Prostate gland (tissue), 2 donors: ENCODE measurements at regions not wholly inside any gene's neighbourhood (a gene's known extent, or its start where the extent isn't known, plus 50 kb on each side); places are given as distances from the start of the nearest gene placed in this dataset.

Experiments used
- CTCF ChIP-seq, 4 experiments: fragments of 200-600 bp in 2 of 4; fragments of 450-650 bp in 2 of 4; sonication (generic) in 2 of 4; IDR thresholded peaks; 1 replicate in 3 of 4; 2 replicates in 1 of 4; pipeline ENCODE4 v1.5.1; 2016 to 2019; ENCODE audit warnings: antibody characterized with exemption in 4 of 4, mild to moderate bottlenecking in 2 of 4, moderate library complexity in 2 of 4
- POLR2A ChIP-seq: fragments of 450-650 bp; IDR thresholded peaks from one replicate; pipeline ENCODE4 v1.6.1; 2016; ENCODE audit warnings: antibody characterized with exemption, mild to moderate bottlenecking

- no peak for TF ChIP-seq CTCF (IDR thresholded peaks at IDR 0.05)
- no peak for TF ChIP-seq POLR2A
Measured at GRCh38 chr20:33927724-33928123, 66.0 kb upstream of the RALY start.
